HCT116 (cell line): ENCODE measurements at regions not wholly inside any gene's neighbourhood (a gene's known extent, or its start where the extent isn't known, plus 50 kb on each side); places are given as distances from the start of the nearest gene placed in this dataset.

Experiments used
- ATAC-seq: fragments of 200-7000 bp; cut with Tn5 transposase; 2 replicates; pipeline ENCODE4 v1.9.1; 2020; ENCODE audit warnings: mild to moderate bottlenecking, moderate library complexity
- BruUV-seq: library from RNA; stranded (reverse); fragments of 400-500 nt; replicated peaks from 2 replicates; lab custom pipeline; 2021; lab: Mats Ljungman, UMichigan
- CTCF ChIA-PET: fragments of 300-600 bp; sonication (Branson Sonifier 250); formaldehyde crosslinking; loops from one replicate; lab custom pipeline; 2021; ENCODE audit warnings: antibody characterized with exemption; lab: Charles Lee
- POLR2A ChIA-PET: fragments of 300-600, 350-600 bp; sonication (Branson Sonifier 250); formaldehyde crosslinking; loops from one replicate; lab custom pipeline; 2021; ENCODE audit warnings: antibody characterized with exemption; lab: Charles Lee
- RAD21 ChIA-PET, 2 experiments: fragments of 300-600 bp; sonication (Branson Sonifier 250); formaldehyde crosslinking; loops; one replicate each; lab custom pipeline; 2023; ENCODE audit warnings: low total read pairs in 2 of 2; ENCODE audit not compliant: uncharacterized antibody in 2 of 2, unreplicated experiment in 2 of 2, low non-redundant PET in 1 of 2; lab: Charles Lee
- DNase-seq: peaks from one replicate; pipeline ENCODE4 v3.0.0-alpha.2; 2010; ENCODE audit warnings: low read depth, low spot score
- H2AFZ ChIP-seq: fragments of 200-600 bp; shearing (Covaris generic), sonication (generic); 2 replicates; pipeline ENCODE4 v1.6.1; 2017; ENCODE audit warnings: low read depth, mixed run types, mixed read lengths, antibody characterized with exemption, low read length; ENCODE audit not compliant: poor library complexity, severe bottlenecking
- H3K27ac ChIP-seq: 2 replicates; pipeline ENCODE4 v1.5.1; 2012; ENCODE audit warnings: low read depth, low read length
- H3K27me3 ChIP-seq: fragments of 200-600 bp; sonication (generic); 2 replicates; pipeline ENCODE4 v1.6.1; 2016; ENCODE audit warnings: mixed run types, low read length, mixed read lengths; ENCODE audit not compliant: insufficient read depth
- H3K36me3 ChIP-seq, 2 experiments: fragments of 200-500 bp in 1 of 2; fragments of 200-600 bp in 1 of 2; sonication (Bioruptor generic) in 1 of 2; sonication (generic) in 1 of 2; 2 replicates each; pipeline versions ENCODE4 v1.5.1 to v1.6.1; 2014 to 2016; ENCODE audit warnings: low read length in 2 of 2, inconsistent platforms in 1 of 2, mixed read lengths in 1 of 2, mixed run types in 1 of 2; ENCODE audit not compliant: insufficient read depth in 2 of 2, control insufficient read depth in 1 of 2
- H3K4me1 ChIP-seq, 2 experiments: fragments of 200-600 bp in 1 of 2; sonication (generic) in 1 of 2; 2 replicates each; pipeline versions ENCODE4 v1.5.1 to v1.6.1; 2012 to 2017; ENCODE audit warnings: low read length in 2 of 2, inconsistent platforms in 1 of 2, mild to moderate bottlenecking in 1 of 2, mixed read lengths in 1 of 2, mixed run types in 1 of 2, moderate library complexity in 1 of 2; ENCODE audit not compliant: insufficient read depth in 2 of 2, control insufficient read depth in 1 of 2
- H3K4me2 ChIP-seq: fragments of 200-600 bp; sonication (generic); 2 replicates; pipeline ENCODE4 v1.6.1; 2017; ENCODE audit warnings: mixed run types, low read length, mixed read lengths
- H3K4me3 ChIP-seq, 2 experiments: fragments of 200-600 bp in 1 of 2; sonication (generic) in 1 of 2; replicated peaks in 1 of 2; 2 replicates each; pipeline ENCODE4 v1.5.1; 2011 to 2016; ENCODE audit warnings: low read length in 2 of 2, control low read depth in 1 of 2, low read depth in 1 of 2, mild to moderate bottlenecking in 1 of 2, mixed read lengths in 1 of 2, mixed run types in 1 of 2
- H3K79me2 ChIP-seq: fragments of 200-600 bp; sonication (generic); 2 replicates; pipeline ENCODE4 v1.6.1; 2017; ENCODE audit warnings: mild to moderate bottlenecking, mixed run types, low read length, moderate library complexity, mixed read lengths; ENCODE audit not compliant: insufficient read depth
- H3K9ac ChIP-seq: fragments of 200-600 bp; sonication (generic); 2 replicates; pipeline ENCODE4 v1.6.1; 2016; ENCODE audit warnings: low read length, mixed read lengths
- H3K9me2 ChIP-seq: fragments of 200-600 bp; sonication (generic), shearing (Covaris generic); 2 replicates; pipeline ENCODE4 v1.6.1; 2017; ENCODE audit warnings: mixed run types, mild to moderate bottlenecking, moderate library complexity; ENCODE audit not compliant: insufficient read depth
- H3K9me3 ChIP-seq, 2 experiments: fragments of 200-500 bp in 1 of 2; fragments of 200-600 bp in 1 of 2; sonication (Bioruptor generic) in 1 of 2; sonication (generic) in 1 of 2; 2 replicates each; pipeline ENCODE4 v1.6.1; 2014 to 2017; ENCODE audit warnings: low read length in 2 of 2, mixed read lengths in 2 of 2, inconsistent platforms in 1 of 2, low read depth in 1 of 2, mild to moderate bottlenecking in 1 of 2, mixed run types in 1 of 2, moderate library complexity in 1 of 2; ENCODE audit not compliant: control insufficient read depth in 1 of 2, insufficient read depth in 1 of 2
- H4K20me1 ChIP-seq: fragments of 200-600 bp; sonication (generic), shearing (Covaris generic); 2 replicates; pipeline ENCODE4 v1.6.1; 2017; ENCODE audit warnings: mixed run types, mild to moderate bottlenecking, moderate library complexity; ENCODE audit not compliant: insufficient read depth
- CBX3 ChIP-seq: IDR thresholded peaks from 2 replicates; pipeline ENCODE4 v1.6.1; 2012; ENCODE audit warnings: low read depth
- EGR1 ChIP-seq: IDR thresholded peaks from 2 replicates; pipeline ENCODE4 v1.6.1; 2012; ENCODE audit warnings: low read depth
- ELF1 ChIP-seq: IDR thresholded peaks from 2 replicates; pipeline ENCODE4 v1.6.1; 2012; ENCODE audit warnings: low read depth, borderline replicate concordance
- EZH2 ChIP-seq: fragments of 200-600 bp; sonication (generic); IDR thresholded peaks from 2 replicates; pipeline ENCODE4 v1.6.1; 2017; ENCODE audit warnings: antibody characterized with exemption, mixed run types
- EZH2phosphoT487 ChIP-seq: fragments of 200-600 bp; IDR thresholded peaks from 2 replicates; pipeline ENCODE4 v1.6.1; 2018; ENCODE audit warnings: antibody characterized with exemption, borderline replicate concordance
- FOSL1 ChIP-seq: IDR thresholded peaks from 2 replicates; pipeline ENCODE4 v1.6.1; 2012; ENCODE audit warnings: low read depth
- JUND ChIP-seq: IDR thresholded peaks from 2 replicates; pipeline ENCODE4 v1.6.1; 2012
- POLR2A ChIP-seq: IDR thresholded peaks from 2 replicates; pipeline ENCODE4 v1.7.0; 2011; ENCODE audit warnings: borderline replicate concordance; ENCODE audit not compliant: insufficient read depth, insufficient read length; ENCODE audit errors: extremely low read depth
- POLR2AphosphoS5 ChIP-seq: IDR thresholded peaks from 2 replicates; pipeline ENCODE4 v1.6.1; 2011; ENCODE audit warnings: mild to moderate bottlenecking, low read depth, low read length, moderate library complexity
- RAD21 ChIP-seq: IDR thresholded peaks from 2 replicates; pipeline ENCODE4 v1.6.1; 2012; ENCODE audit warnings: low read depth, mild to moderate bottlenecking
- SP1 ChIP-seq: IDR thresholded peaks from 2 replicates; pipeline ENCODE4 v1.6.1; 2012; ENCODE audit warnings: low read depth
- SRF ChIP-seq: IDR thresholded peaks from 2 replicates; pipeline ENCODE4 v1.6.1; 2012; ENCODE audit warnings: low read depth
- YY1 ChIP-seq: IDR thresholded peaks from 2 replicates; pipeline ENCODE4 v1.6.1; 2011; ENCODE audit warnings: low read length, low read depth, moderate library complexity, mild to moderate bottlenecking; ENCODE audit not compliant: insufficient replicate concordance; ENCODE audit errors: extremely low read depth
- ZFX ChIP-seq: fragments of 450-650 bp; IDR thresholded peaks from 2 replicates; pipeline ENCODE4 v1.6.1; 2017
- intact Hi-C: fragments of 100-400 bp; cut with micrococcal nuclease; formaldehyde crosslinking; loops from 2 replicates; pipeline ENCODE4 v1.10.0; 2022
- TF ChIP-seq, protein P1 (sequence below): IDR thresholded peaks from 2 replicates; pipeline ENCODE4 v1.6.1; 2012
- TF ChIP-seq, protein P2 (sequence below): IDR thresholded peaks from 2 replicates; pipeline ENCODE4 v1.6.1; 2012; ENCODE audit warnings: low read depth
- TF ChIP-seq, protein P3 (sequence below): IDR thresholded peaks from 2 replicates; pipeline ENCODE4 v1.6.1; 2012

DNA sequence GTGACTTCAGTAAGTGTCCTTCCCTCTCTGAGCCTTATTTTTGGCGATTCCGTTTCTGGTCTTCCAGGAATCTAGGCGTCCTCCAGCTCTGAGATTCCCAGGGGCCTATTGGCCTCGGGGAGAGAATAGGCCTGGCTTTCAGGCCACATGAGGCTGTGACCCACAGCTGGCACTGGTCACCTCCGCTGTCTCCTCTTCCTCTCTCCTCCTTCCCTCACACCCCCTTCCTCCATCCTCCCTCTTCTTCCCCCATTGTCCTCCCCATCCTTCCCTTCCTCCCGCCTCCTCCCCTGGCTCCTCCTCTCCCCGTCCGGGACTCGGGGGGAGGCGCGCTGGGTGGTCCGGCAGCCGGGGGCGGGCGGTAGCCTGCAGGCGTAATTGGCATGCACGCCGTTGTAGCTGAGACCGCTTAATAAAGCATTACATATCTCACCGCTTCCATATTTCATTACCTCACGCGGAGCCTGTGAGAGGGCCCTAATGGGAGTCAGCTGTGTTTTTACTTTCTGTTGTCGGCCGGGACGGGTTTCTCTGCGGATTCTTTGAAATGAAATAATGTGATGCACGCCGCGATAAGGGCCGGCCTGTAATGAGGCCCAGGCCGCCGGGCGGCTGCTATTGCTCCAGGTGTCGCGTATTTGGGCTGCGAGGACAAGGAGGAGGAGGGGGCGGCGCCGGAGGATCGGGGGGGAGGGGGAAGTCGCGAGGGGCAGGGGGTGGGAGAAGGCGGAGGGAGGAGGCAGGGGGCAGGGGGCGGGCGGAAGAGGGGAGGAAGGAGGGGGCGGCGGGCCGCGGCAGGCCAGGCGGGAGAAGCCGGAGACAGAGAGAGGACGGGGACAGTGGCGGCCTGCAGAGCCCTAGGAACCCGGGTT, 95.3 kb downstream of the FOXD2 start:
- H3K27me3 ChIP-seq = no peaks in the 10 kb centered on the region
- TF ChIP-seq SP1 = no peak
- TF ChIP-seq CBX3 = no peak
- TF ChIP-seq YY1 = no peak
- no peak for TF ChIP-seq FOSL1
- no peak for TF ChIP-seq RAD21

DNA sequence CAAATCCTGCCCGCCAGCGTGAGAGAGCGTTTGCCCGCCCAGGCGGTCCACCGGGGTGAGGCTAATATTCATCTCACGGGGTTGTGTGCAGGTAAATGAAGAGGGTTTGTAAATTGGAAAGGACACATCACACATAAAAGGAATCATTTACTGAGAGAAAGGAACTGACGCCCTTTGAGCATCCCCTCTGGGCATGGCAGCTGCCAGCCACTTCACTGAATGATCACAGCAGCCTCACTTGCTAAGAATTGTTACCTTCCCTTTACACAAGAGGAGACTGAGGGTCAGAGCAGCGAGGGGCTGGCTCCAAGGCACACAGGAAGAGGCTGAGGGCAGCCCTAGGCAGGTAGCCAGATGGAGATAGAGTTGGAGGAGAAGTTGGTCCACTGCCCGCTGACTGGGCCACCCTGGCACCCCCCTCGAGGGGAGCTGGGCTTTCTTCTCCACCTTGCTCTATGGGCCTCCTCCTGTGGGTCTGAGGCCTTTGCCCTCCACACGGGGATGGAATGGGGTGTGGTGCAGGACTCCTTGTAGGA, 96.0 kb downstream of the FOXD2 start:
- Histone ChIP-seq H3K9ac (no peak overlapping the region), H3K79me2 (no peaks in the 10 kb centered on the region)
- TF ChIP-seq RAD21 (no peak), YY1 (no peak), JUND (no peak), SP1 (no peak), POLR2A (no peak), EZH2phosphoT487 (no peak), EGR1 (no peak), FOSL1 (no peak), EZH2 (no peak), SRF (no peak), ELF1 (no peak), ZFX (no peak), POLR2AphosphoS5 (no peak)
- TF ChIP-seq, protein P1, sequence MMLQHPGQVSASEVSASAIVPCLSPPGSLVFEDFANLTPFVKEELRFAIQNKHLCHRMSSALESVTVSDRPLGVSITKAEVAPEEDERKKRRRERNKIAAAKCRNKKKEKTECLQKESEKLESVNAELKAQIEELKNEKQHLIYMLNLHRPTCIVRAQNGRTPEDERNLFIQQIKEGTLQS = no peak
- TF ChIP-seq, protein P2, sequence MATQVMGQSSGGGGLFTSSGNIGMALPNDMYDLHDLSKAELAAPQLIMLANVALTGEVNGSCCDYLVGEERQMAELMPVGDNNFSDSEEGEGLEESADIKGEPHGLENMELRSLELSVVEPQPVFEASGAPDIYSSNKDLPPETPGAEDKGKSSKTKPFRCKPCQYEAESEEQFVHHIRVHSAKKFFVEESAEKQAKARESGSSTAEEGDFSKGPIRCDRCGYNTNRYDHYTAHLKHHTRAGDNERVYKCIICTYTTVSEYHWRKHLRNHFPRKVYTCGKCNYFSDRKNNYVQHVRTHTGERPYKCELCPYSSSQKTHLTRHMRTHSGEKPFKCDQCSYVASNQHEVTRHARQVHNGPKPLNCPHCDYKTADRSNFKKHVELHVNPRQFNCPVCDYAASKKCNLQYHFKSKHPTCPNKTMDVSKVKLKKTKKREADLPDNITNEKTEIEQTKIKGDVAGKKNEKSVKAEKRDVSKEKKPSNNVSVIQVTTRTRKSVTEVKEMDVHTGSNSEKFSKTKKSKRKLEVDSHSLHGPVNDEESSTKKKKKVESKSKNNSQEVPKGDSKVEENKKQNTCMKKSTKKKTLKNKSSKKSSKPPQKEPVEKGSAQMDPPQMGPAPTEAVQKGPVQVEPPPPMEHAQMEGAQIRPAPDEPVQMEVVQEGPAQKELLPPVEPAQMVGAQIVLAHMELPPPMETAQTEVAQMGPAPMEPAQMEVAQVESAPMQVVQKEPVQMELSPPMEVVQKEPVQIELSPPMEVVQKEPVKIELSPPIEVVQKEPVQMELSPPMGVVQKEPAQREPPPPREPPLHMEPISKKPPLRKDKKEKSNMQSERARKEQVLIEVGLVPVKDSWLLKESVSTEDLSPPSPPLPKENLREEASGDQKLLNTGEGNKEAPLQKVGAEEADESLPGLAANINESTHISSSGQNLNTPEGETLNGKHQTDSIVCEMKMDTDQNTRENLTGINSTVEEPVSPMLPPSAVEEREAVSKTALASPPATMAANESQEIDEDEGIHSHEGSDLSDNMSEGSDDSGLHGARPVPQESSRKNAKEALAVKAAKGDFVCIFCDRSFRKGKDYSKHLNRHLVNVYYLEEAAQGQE = no peak
- TF ChIP-seq, protein P3, sequence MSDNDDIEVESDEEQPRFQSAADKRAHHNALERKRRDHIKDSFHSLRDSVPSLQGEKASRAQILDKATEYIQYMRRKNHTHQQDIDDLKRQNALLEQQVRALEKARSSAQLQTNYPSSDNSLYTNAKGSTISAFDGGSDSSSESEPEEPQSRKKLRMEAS = no peak
- TF ChIP-seq, all 23 proteins: peak for 0
- no TSS peak for BruUV-seq
- no peak overlapping the region for H3K4me3 ChIP-seq
- no peaks in the 10 kb centered on the region for H4K20me1 ChIP-seq
- H3K27me3 ChIP-seq = no peaks in the 10 kb centered on the region
- no peak for DNase-seq
- ChIA-PET POLR2A (no interaction called here), CTCF (no interaction called here), RAD21 (no interaction called here)
- no peak overlapping the region for H2AFZ ChIP-seq
- H3K4me2 ChIP-seq = no peak overlapping the region
- H3K36me3 ChIP-seq = no peaks in the 10 kb centered on the region
- H3K4me1 ChIP-seq = no peaks in the 10 kb centered on the region
- intact Hi-C loops = no loop called here
- H3K9me3 ChIP-seq = peaks cover 0 to 6% of the 10 kb centered on the region in 2 experiments; a peak in 1 of 4 replicates
- no peak for ATAC-seq
- no peak overlapping the region for H3K27ac ChIP-seq
- H3K9me2 ChIP-seq = no peaks in the 10 kb centered on the region

More for the DNA sequence above, 95.3 kb downstream of the FOXD2 start:
- no peak overlapping the region for H3K4me2 ChIP-seq
- peaks cover 0 to 9% of the 10 kb centered on the region in 2 experiments; a peak in 1 of 4 replicates for H3K9me3 ChIP-seq
- ChIA-PET RAD21 (no interaction called here), CTCF (no interaction called here), POLR2A (no interaction called here)
- no peak for DNase-seq
- no peaks in the 10 kb centered on the region for H4K20me1 ChIP-seq
- no peak overlapping the region for H3K4me3 ChIP-seq
- H3K79me2 ChIP-seq = no peaks in the 10 kb centered on the region
- no peaks in the 10 kb centered on the region for H3K9me2 ChIP-seq
- no peaks in the 10 kb centered on the region for H3K36me3 ChIP-seq
- BruUV-seq = no TSS peak
- intact Hi-C loops = no loop called here
- no peak for ATAC-seq
- H3K27ac ChIP-seq = no peak overlapping the region
- H3K4me1 ChIP-seq = no peaks in the 10 kb centered on the region
- H2AFZ ChIP-seq = no peak overlapping the region
- no peak overlapping the region for H3K9ac ChIP-seq
